GM21447 (cell line): ENCODE measurements at regions not wholly inside any gene's neighbourhood (a gene's known extent, or its start where the extent isn't known, plus 50 kb on each side); places are given as distances from the start of the nearest gene placed in this dataset.

Experiments
- ATAC-seq: cut with Tn5 transposase; IDR thresholded peaks from one replicate; pipeline ENCODE4 v1.9.1; 2021; ENCODE audit not compliant: unreplicated experiment

GRCh38 chr10:94085766-94086437 lies 92.2 kb downstream of the PLCE1 start:
- no peak for ATAC-seq

- ATAC-seq = no peak
Measured at GRCh38 chr10:94088926-94089381, 95.2 kb downstream of the PLCE1 start.

- ATAC-seq = no peak
Measured at GRCh38 chr10:94091649-94092048, 97.9 kb downstream of the PLCE1 start.

- no peak for ATAC-seq
Measured at GRCh38 chr10:94092848-94093247, 99.1 kb downstream of the PLCE1 start.

- ATAC-seq = no peak
Measured at GRCh38 chr10:94093286-94093905, 99.7 kb downstream of the PLCE1 start.

- ATAC-seq = no peak
Measured at GRCh38 chr10:94094540-94094939, 100.8 kb downstream of the PLCE1 start.

GRCh38 chr10:94097656-94098055 lies 103.9 kb downstream of the PLCE1 start:
- no peak for ATAC-seq

GRCh38 chr10:94098896-94099295 lies 105.2 kb downstream of the PLCE1 start:
- no peak for ATAC-seq

- ATAC-seq = no peak
Measured at GRCh38 chr10:94101894-94102293, 108.2 kb downstream of the PLCE1 start.

- no peak for ATAC-seq
Measured at GRCh38 chr10:94102436-94102835, 108.7 kb downstream of the PLCE1 start.

- ATAC-seq = no peak
Measured at GRCh38 chr10:94103192-94103591, 109.5 kb downstream of the PLCE1 start.

GRCh38 chr10:94103801-94104221 lies 110.1 kb downstream of the PLCE1 start:
- ATAC-seq = no peak

GRCh38 chr10:94104316-94105000 lies 110.7 kb downstream of the PLCE1 start:
- ATAC-seq = no peak

GRCh38 chr10:94105226-94105625 lies 111.5 kb downstream of the PLCE1 start:
- no peak for ATAC-seq

GRCh38 chr10:94107191-94107590 lies 113.5 kb downstream of the PLCE1 start:
- no peak for ATAC-seq

- ATAC-seq = no peak
Measured at GRCh38 chr10:94108200-94108599, 114.5 kb downstream of the PLCE1 start.

- no peak for ATAC-seq
Measured at GRCh38 chr10:94111367-94111766, 117.6 kb downstream of the PLCE1 start.

GRCh38 chr10:94112321-94112720 lies 118.6 kb downstream of the PLCE1 start:
- ATAC-seq = no peak

GRCh38 chr10:94115725-94116124 lies 122.0 kb downstream of the PLCE1 start:
- no peak for ATAC-seq

- no peak for ATAC-seq
Measured at GRCh38 chr10:94116848-94117247, 123.1 kb downstream of the PLCE1 start.

GRCh38 chr10:94122211-94122610 lies 128.5 kb downstream of the PLCE1 start:
- no peak for ATAC-seq
